Thyroid gland (tissue), 4 donors: ENCODE measurements at regions not wholly inside any gene's neighbourhood (a gene's known extent, or its start where the extent isn't known, plus 50 kb on each side); places are given as distances from the start of the nearest gene placed in this dataset.

Source experiments
- CTCF ChIP-seq, 6 experiments: fragments of 200-600 bp in 3 of 6; fragments of 450-650 bp in 3 of 6; sonication (generic) in 3 of 6; IDR thresholded peaks; one replicate each; pipeline ENCODE4 v1.5.1; 2016 to 2019; ENCODE audit warnings: antibody characterized with exemption in 6 of 6, mild to moderate bottlenecking in 2 of 6, inconsistent platforms in 1 of 6, moderate library complexity in 1 of 6
- POLR2A ChIP-seq, 2 donors: fragments of 450-650 bp; IDR thresholded peaks; one replicate each; pipeline ENCODE4 v1.6.1; 2017; ENCODE audit warnings: antibody characterized with exemption in 2 of 2, mild to moderate bottlenecking in 2 of 2, moderate library complexity in 1 of 2

- TF ChIP-seq CTCF (IDR thresholded peaks at IDR 0.05): no peak
- no peak for TF ChIP-seq POLR2A (IDR thresholded peaks at IDR 0.05)
Measured at GRCh38 chr10:16049050-16049449, 188.7 kb upstream of the MINDY3 start.
